ENCODE measurements at regions not wholly inside any gene's neighbourhood (a gene's known extent, or its start where the extent isn't known, plus 50 kb on each side); places are given as distances from the start of the nearest gene placed in this dataset.

GRCh38 chr9:108565651-108566378 lies 290.0 kb downstream of the ACTL7B start:
- Histone ChIP-seq H3K9me3 (replicated peaks; ENCODE audit: control insufficient read depth, insufficient read depth, low read length) (no peaks in the 10 kb centered on the region), H3K27me3 (ENCODE audit: control insufficient read depth in 2 of 2, insufficient read depth in 2 of 2, low read length in 2 of 2) (no peaks in the 10 kb centered on the region), H3K9ac (replicated peaks; ENCODE audit: extremely low read depth, insufficient read depth, low read length) (no peak overlapping the region), H3K36me3 (ENCODE audit: control insufficient read depth in 2 of 2, extremely low read depth in 1 of 2, insufficient read depth in 2 of 2, low read length in 2 of 2) (no peaks in the 10 kb centered on the region), H3K79me2 (ENCODE audit: control insufficient read depth, insufficient read depth, low read length) (no peaks in the 10 kb centered on the region), H3K4me2 (ENCODE audit: insufficient read depth, low read length) (no peak overlapping the region), H2AFZ (ENCODE audit: low read depth, low read length) (no peak overlapping the region), H3K4me3 (replicated peaks in 1 of 3; ENCODE audit: insufficient read depth in 1 of 3, low read depth in 1 of 3, low read length in 3 of 3) (no peak overlapping the region), H3K4me1 (ENCODE audit: control insufficient read depth, extremely low read depth, insufficient read depth, low read length) (no peaks in the 10 kb centered on the region), H3K9me1 (replicated peaks; ENCODE audit: control insufficient read depth, extremely low read depth, insufficient read depth, low read length) (no peaks in the 10 kb centered on the region), H4K20me1 (replicated peaks; ENCODE audit: control insufficient read depth, extremely low read depth, insufficient read depth, low read length) (no peaks in the 10 kb centered on the region), H3K27ac (ENCODE audit: insufficient read depth, low read depth, low read length) (no peak overlapping the region)
- dilution Hi-C loops (cut with MboI; ENCODE audit: extremely low pct_ligation_motif_present, low sequenced_read_pairs), result no loop called here
- ChIA-PET CTCF (interaction anchor here (0.6 to 6.1 kb wide), 34 partner anchors 10 to 1144 kb away, joined by 3 to 106 read pairs (median 5); partner anchors contain the start of gene KLF4), POLR2A (no interaction called here)
- peak; percentile 87 for FAIRE-seq
- BruUV-seq (replicated peaks), result no TSS peak
- peak; percentile 75 for DNase-seq (ENCODE audit: low read depth, low spot score)
- intact Hi-C loops (cut with micrococcal nuclease), result loop anchor here (1.0 to 5.0 kb wide), 9 partner anchors 98 to 1144 kb away; no protein-coding TSS in a partner anchor
- TF ChIP-seq POLR2AphosphoS5 (IDR thresholded peaks at IDR 0.05; ENCODE audit: insufficient read depth, low read depth, low read length) (no peak), CTCF (IDR thresholded peaks at IDR 0.05; ENCODE audit: extremely low read depth in 1 of 2, insufficient read depth in 1 of 2, low read depth in 1 of 2, low read length in 2 of 2) (peak; percentile 63 to 81)

GRCh38 chr9:108562176-108562575 lies 293.6 kb downstream of the ACTL7B start:
- Histone ChIP-seq H3K36me3 (ENCODE audit: control insufficient read depth in 2 of 2, extremely low read depth in 1 of 2, insufficient read depth in 2 of 2, low read length in 2 of 2) (no peaks in the 10 kb centered on the region), H4K20me1 (replicated peaks; ENCODE audit: control insufficient read depth, extremely low read depth, insufficient read depth, low read length) (no peaks in the 10 kb centered on the region), H3K79me2 (ENCODE audit: control insufficient read depth, insufficient read depth, low read length) (no peaks in the 10 kb centered on the region), H3K27me3 (ENCODE audit: control insufficient read depth in 2 of 2, insufficient read depth in 2 of 2, low read length in 2 of 2) (no peaks in the 10 kb centered on the region), H3K4me3 (replicated peaks in 1 of 3; ENCODE audit: insufficient read depth in 1 of 3, low read depth in 1 of 3, low read length in 3 of 3) (no peak overlapping the region), H3K9me3 (replicated peaks; ENCODE audit: control insufficient read depth, insufficient read depth, low read length) (no peaks in the 10 kb centered on the region), H2AFZ (ENCODE audit: low read depth, low read length) (no peak overlapping the region), H3K4me1 (ENCODE audit: control insufficient read depth, extremely low read depth, insufficient read depth, low read length) (no peaks in the 10 kb centered on the region), H3K9me1 (replicated peaks; ENCODE audit: control insufficient read depth, extremely low read depth, insufficient read depth, low read length) (no peaks in the 10 kb centered on the region), H3K9ac (replicated peaks; ENCODE audit: extremely low read depth, insufficient read depth, low read length) (no peak overlapping the region), H3K4me2 (ENCODE audit: insufficient read depth, low read length) (no peak overlapping the region), H3K27ac (ENCODE audit: insufficient read depth, low read depth, low read length) (no peak overlapping the region)
- DNase-seq (ENCODE audit: low read depth, low spot score) (no peak), FAIRE-seq (no peak)
- intact Hi-C loops (cut with micrococcal nuclease), result no loop called here
- POLR2A ChIA-PET, result no interaction called here
- dilution Hi-C loops (cut with MboI; ENCODE audit: extremely low pct_ligation_motif_present, low sequenced_read_pairs), result no loop called here
- no TSS peak for BruUV-seq (replicated peaks)
- CTCF ChIA-PET, result interaction anchor here (0.8 to 2.6 kb wide), 6 partner anchors 146 to 1137 kb away, joined by 3 to 5 read pairs (median 4); no protein-coding TSS in a partner anchor
- no peak for TF ChIP-seq JUN (IDR thresholded peaks at IDR 0.05; ENCODE audit: borderline replicate concordance, insufficient read depth, insufficient read length, low read depth)
- no peak for TF ChIP-seq CTCF (IDR thresholded peaks at IDR 0.05; ENCODE audit: extremely low read depth in 1 of 2, insufficient read depth in 1 of 2, low read depth in 1 of 2, low read length in 2 of 2)
- TF ChIP-seq MAX (IDR thresholded peaks at IDR 0.05; ENCODE audit: insufficient read depth, insufficient read length), result no peak
- TF ChIP-seq EZH2 (IDR thresholded peaks at IDR 0.05; ENCODE audit: borderline replicate concordance, low read depth, low read length, severe bottlenecking), result no peak
- TF ChIP-seq POLR2AphosphoS5 (IDR thresholded peaks at IDR 0.05; ENCODE audit: insufficient read depth, low read depth, low read length), result no peak
- TF ChIP-seq POLR2A (IDR thresholded peaks at IDR 0.05; ENCODE audit: low read depth, low read length), result no peak
- TF ChIP-seq GATA2 (IDR thresholded peaks at IDR 0.05; ENCODE audit: insufficient read depth, insufficient read length, low read depth, low read length), result no peak
- no peak for TF ChIP-seq FOS (IDR thresholded peaks at IDR 0.05; ENCODE audit: borderline replicate concordance, insufficient read depth, low read length)
- no peak for TF ChIP-seq MYC (IDR thresholded peaks at IDR 0.05; ENCODE audit: low read depth, low read length)

All from endothelial cell of umbilical vein (primary cell).